ENCODE measurements at regions not wholly inside any gene's neighbourhood (a gene's known extent, or its start where the extent isn't known, plus 50 kb on each side); places are given as distances from the start of the nearest gene placed in this dataset.

GRCh38 chr7:34603711-34604444 lies 54.1 kb upstream of the NPSR1 start:
- DNase-seq (ENCODE audit: low spot score), result no peak

Data from GM03348 (cell line).